ENCODE measurements at regions not wholly inside any gene's neighbourhood (a gene's known extent, or its start where the extent isn't known, plus 50 kb on each side); places are given as distances from the start of the nearest gene placed in this dataset.
"Not testable (repeated sequence)": the region's sequence is repeated elsewhere in the genome, so short reads cannot be mapped to it uniquely, and the experiment has no call there.

- no peak for DNase-seq
These were observed 593.8 kb downstream of the TRHDE start for GRCh38 chr12:72865921-72866320.

- no peak for DNase-seq
These were observed 596.9 kb downstream of the TRHDE start for GRCh38 chr12:72869024-72869423.

DNA sequence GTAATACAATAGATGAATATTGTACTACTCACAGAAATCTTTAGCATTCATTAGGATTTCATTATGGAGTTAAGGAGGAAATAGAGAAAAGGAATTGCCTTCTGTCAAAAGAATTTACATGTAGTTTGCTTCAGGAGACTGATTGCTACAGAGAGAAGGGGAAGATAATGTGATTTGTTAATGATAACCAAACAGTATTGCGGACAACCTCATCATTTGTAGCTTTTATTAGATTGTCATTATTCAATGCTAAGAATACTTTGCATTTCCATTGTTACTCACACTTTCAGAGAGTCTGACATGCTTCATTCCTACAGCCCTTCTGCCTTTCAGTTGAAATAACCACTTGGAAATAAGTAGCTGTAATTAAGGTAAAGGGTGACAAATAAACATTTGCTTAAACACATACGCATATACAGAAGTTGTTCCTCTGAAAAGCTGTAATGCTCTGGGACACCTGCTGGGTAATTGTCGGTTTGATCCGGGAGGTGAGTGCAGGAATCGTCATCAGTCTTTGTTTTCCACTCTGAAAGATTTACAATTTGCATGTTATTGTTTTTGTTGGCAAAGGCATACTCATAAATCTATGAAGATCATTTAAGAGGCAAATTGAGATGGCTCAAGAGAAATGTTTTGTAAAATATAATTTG lies 600.2 kb downstream of the TRHDE start:
- DNase-seq: no peak

GRCh38 chr12:72872996-72873395 lies 600.8 kb downstream of the TRHDE start:
- no peak for DNase-seq

- DNase-seq: no peak
These were observed 603.9 kb downstream of the TRHDE start for GRCh38 chr12:72876092-72876491.

DNA sequence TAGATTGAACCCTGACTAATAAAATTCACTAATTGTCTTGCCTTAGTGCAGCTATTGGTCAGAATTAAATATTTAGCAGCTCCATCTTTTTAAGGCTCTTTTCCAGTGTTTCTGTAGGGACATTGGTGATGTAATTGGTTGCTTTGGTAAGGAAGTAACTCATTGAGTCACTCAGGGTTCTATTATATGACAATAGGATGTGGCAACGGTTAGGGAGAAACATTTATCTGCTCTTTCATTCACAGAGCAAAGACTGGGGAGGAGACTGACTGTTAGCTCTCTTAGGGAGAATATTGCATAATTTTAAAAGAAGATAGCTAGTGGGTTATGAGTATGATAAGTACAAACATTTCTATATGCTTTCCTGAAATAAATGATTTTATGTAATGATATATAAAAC lies 616.5 kb downstream of the TRHDE start:
- DNase-seq: no peak

- no peak for DNase-seq
These were observed 617.6 kb downstream of the TRHDE start for GRCh38 chr12:72889791-72890190.

- DNase-seq: no peak
These were observed 629.5 kb downstream of the TRHDE start for GRCh38 chr12:72901685-72902084.

DNA sequence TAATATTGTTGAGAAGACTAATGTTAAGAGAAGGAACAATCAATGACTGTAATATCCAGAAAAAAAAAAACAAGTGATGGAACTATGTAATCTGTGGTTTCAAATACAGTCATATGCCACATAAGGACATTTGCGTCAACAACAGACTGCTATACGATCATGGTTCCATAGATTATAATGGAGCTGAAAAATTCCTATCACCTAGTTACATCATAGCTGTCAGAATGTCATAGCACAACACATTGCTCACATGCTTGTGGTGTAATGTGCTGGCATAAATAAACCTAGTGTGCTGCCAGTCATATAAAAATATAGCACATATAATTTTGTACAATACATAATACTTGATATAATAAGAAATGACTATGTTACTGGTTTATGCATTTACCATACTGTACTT lies 653.5 kb downstream of the TRHDE start:
- no peak for DNase-seq

- not testable (repeated sequence) for DNase-seq
These were observed 659.7 kb downstream of the TRHDE start for GRCh38 chr12:72931838-72932237.

- DNase-seq: no peak
These were observed 665.3 kb downstream of the TRHDE start for GRCh38 chr12:72937486-72937885.

DNA sequence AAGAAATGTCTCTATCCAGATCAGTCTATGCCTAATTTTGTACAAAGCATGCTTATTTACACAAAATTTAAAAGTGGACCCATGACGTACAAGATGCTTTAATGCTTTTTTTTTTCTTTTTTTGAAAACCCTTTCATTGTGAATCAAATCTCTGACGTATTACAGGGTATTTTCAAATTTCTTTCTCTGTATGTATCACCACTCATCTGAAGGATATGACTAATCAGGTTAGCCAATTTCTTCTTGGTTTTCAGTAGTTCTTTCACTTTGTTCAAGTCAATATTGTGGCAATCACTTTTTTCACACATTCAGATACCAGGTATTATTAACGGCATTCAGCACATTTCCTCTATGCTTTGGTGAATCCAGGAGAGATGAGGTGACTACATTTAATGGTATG lies 685.3 kb downstream of the TRHDE start:
- DNase-seq: no peak

- DNase-seq: no peak
These were observed 694.5 kb downstream of the TRHDE start for GRCh38 chr12:72966684-72967083.

GRCh38 chr12:72974954-72975555 lies 702.9 kb downstream of the TRHDE start:
- no peak for DNase-seq

DNA sequence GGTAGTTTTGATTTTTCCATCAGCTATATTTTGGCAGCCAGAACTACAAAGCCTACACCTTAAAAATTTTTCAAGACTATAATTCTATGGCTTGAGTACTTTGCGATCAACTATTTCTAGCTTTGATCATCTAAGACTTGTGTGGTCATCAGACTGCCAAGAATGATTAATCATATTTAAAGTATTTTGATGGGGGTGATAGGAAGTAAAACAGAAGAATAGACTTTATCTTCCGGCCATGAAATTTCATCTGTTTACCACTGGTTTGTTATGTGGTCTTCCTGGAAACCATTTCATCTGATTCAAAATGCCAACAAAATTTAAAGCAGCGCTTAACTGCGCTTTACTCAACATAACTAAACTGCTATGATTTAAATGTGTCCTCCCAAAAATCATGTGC lies 706.8 kb downstream of the TRHDE start:
- DNase-seq: no peak

DNA sequence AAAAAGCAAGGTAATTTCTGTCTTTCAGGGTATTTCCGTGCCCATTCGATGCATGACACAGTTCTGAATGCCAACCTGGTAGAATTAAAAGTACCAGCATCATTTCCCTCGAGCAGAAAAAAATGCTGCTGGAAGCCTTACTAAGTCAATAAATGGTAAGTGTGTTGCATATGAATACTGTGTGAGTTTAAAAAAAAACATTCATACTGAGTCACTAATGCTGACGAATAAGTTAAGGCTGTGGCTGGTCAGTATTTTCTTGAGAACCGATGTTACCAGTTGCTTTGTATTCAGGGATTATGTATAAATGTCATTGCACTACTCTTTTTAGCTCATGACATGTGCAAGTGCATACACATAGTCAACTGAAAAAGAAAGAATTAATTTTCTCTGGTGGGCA lies 710.2 kb downstream of the TRHDE start:
- DNase-seq: no peak

GRCh38 chr12:72986963-72987362 lies 714.8 kb downstream of the TRHDE start:
- no peak for DNase-seq

- no peak for DNase-seq
These were observed 717.3 kb downstream of the TRHDE start for GRCh38 chr12:72989458-72989947.

DNA sequence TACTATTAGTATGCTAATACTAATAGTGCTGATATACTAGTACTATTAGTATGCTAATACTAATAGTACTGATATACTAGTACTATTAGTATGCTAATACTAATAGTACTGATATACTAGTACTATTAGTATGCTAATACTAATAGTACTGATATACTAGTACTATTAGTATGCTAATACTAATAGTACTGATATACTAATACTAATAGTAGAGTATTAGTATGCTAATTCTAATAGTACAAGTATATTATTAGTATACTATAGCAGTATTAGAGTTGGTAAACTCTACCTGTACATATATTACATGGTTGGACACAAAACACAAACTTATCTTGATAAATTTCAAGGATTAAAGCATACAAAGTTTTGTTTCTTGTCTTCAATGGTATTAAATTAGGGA lies 722.9 kb downstream of the TRHDE start:
- DNase-seq: not testable (repeated sequence)

- no peak for DNase-seq
These were observed 723.4 kb downstream of the TRHDE start for GRCh38 chr12:72995616-72996015.

- not testable (repeated sequence) for DNase-seq
These were observed 729.6 kb downstream of the TRHDE start for GRCh38 chr12:73001806-73002205.

- DNase-seq: not testable (repeated sequence)
These were observed 730.3 kb downstream of the TRHDE start for GRCh38 chr12:73002504-73002903.

- DNase-seq: not testable (repeated sequence)
These were observed 737.1 kb downstream of the TRHDE start for GRCh38 chr12:73009138-73009834.

DNA sequence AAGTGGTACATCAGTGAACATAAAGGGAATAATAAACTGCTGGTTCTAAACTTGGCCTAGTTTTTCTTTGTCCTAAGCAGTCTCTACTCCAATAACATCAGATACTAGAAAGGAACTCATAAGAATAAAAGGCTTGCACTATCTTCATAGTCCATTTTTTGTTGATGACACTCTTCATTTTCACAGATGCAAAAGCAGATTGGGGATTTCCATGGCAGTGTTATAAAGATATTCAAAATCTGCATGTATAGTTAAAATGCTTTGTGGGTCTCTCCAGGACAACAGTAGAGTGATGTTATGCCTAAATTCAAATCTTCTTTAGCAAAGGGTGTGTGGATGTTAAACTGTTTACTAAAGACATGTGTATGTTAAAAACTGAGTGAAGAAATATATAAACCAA lies 745.8 kb downstream of the TRHDE start:
- DNase-seq: no peak

All from dermis blood vessel endothelial cell (primary cell).